ENCODE measurements at regions not wholly inside any gene's neighbourhood (a gene's known extent, or its start where the extent isn't known, plus 50 kb on each side); places are given as distances from the start of the nearest gene placed in this dataset.
"Not testable (repeated sequence)": the region's sequence is repeated elsewhere in the genome, so short reads cannot be mapped to it uniquely, and the experiment has no call there.

- Histone ChIP-seq H3K4me1 (ENCODE audit: low read depth) (peaks cover 17% of the 10 kb centered on the region), H3K27me3 (no peaks in the 10 kb centered on the region), H3K4me3 (no peak overlapping the region), H3K9me3 (ENCODE audit: low read depth) (no peaks in the 10 kb centered on the region), H3K36me3 (no peaks in the 10 kb centered on the region), H3K27ac (no peak overlapping the region)
- TF ChIP-seq, protein P1, sequence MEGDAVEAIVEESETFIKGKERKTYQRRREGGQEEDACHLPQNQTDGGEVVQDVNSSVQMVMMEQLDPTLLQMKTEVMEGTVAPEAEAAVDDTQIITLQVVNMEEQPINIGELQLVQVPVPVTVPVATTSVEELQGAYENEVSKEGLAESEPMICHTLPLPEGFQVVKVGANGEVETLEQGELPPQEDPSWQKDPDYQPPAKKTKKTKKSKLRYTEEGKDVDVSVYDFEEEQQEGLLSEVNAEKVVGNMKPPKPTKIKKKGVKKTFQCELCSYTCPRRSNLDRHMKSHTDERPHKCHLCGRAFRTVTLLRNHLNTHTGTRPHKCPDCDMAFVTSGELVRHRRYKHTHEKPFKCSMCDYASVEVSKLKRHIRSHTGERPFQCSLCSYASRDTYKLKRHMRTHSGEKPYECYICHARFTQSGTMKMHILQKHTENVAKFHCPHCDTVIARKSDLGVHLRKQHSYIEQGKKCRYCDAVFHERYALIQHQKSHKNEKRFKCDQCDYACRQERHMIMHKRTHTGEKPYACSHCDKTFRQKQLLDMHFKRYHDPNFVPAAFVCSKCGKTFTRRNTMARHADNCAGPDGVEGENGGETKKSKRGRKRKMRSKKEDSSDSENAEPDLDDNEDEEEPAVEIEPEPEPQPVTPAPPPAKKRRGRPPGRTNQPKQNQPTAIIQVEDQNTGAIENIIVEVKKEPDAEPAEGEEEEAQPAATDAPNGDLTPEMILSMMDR (IDR thresholded peaks at IDR 0.05; ENCODE audit: low read depth, low read length), result no peak
- DNase-seq (ENCODE audit: low read depth in 1 of 2, low spot score in 1 of 2), result peak in 1 of 2 donors; percentile 62
Measured at GRCh38 chr4:122086338-122087065, 65.6 kb upstream of the BLTP1 start.

DNA sequence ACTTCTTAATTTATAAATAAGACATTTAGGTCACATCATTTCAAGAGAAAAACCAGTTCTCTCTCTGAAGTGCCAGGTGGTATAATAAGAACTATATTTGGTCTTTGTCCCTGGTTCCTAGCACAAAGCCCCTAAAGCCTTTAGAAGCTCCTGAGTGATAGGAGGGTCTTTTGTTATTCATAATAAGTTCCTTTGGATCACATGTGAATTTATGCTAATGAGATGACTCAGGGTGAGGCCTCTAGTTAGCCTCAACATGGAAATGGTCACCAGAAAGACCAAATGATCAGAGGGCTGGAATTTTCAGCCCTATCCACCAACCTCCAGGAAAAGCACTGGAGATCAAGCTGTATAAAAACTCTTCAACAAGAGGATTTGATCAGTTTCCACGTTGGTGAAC is 68.1 kb upstream of the BLTP1 start:
- TF ChIP-seq, protein P1 (IDR thresholded peaks at IDR 0.05; ENCODE audit: low read depth, low read length), result no peak
- Histone ChIP-seq H3K4me3 (no peak overlapping the region), H3K27me3 (no peaks in the 10 kb centered on the region), H3K4me1 (ENCODE audit: low read depth) (peaks cover 13% of the 10 kb centered on the region), H3K27ac (no peak overlapping the region), H3K36me3 (no peaks in the 10 kb centered on the region), H3K9me3 (ENCODE audit: low read depth) (no peaks in the 10 kb centered on the region)
- DNase-seq (ENCODE audit: low read depth in 1 of 2, low spot score in 1 of 2), result no peak

DNA sequence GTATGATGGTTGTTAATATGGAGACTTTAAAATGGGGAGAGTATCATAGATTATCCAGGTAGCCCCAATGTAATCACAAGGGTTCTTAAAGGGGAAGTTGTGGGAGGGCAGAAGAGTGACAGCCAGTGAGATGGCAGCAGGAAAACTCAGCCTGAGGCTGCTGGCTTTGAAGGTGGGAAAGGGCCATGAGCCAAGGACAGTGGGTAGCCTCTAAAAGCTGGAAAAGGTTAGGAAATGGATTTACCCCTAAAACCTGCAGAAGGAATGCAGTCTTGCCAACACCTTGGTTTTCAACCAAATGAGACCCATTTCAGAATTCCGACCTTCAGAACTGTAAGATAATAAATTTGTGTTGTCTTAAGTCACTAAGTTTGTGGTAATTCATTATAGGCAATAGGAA is 68.8 kb upstream of the BLTP1 start:
- Histone ChIP-seq H3K4me1 (ENCODE audit: low read depth) (peaks cover 13% of the 10 kb centered on the region), H3K27ac (no peak overlapping the region), H3K36me3 (no peaks in the 10 kb centered on the region), H3K4me3 (no peak overlapping the region), H3K27me3 (no peaks in the 10 kb centered on the region), H3K9me3 (ENCODE audit: low read depth) (no peaks in the 10 kb centered on the region)
- no peak for DNase-seq (ENCODE audit: low read depth in 1 of 2, low spot score in 1 of 2)
- TF ChIP-seq, protein P1 (IDR thresholded peaks at IDR 0.05; ENCODE audit: low read depth, low read length), result no peak

DNA sequence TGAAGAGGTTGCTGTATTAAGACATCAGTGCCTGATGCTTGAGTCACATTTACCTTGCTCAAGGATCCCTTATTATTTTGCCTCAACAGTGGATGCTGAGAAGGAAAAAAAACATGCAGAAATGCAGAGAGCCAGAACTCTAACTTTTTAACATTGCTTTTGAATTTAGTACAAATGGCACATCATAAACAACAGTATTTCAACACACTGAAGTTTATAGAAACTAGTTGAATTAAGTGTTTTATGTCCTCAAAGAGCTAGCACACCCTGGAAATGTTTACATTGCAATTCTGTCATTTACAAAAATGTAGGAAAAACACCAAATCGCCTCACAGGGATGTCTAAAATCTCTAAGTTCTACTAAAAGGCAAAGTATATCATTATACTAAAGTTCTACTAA is 69.5 kb upstream of the BLTP1 start:
- H3K36me3 ChIP-seq, result no peaks in the 10 kb centered on the region
- TF ChIP-seq, protein P1 (IDR thresholded peaks at IDR 0.05; ENCODE audit: low read depth, low read length), result no peak
- H3K4me3 ChIP-seq, result no peak overlapping the region
- DNase-seq (ENCODE audit: low read depth in 1 of 2, low spot score in 1 of 2), result no peak
- peaks cover 13% of the 10 kb centered on the region for H3K4me1 ChIP-seq (ENCODE audit: low read depth)
- no peaks in the 10 kb centered on the region for H3K27me3 ChIP-seq
- H3K27ac ChIP-seq, result no peak overlapping the region
- no peaks in the 10 kb centered on the region for H3K9me3 ChIP-seq (ENCODE audit: low read depth)

DNA sequence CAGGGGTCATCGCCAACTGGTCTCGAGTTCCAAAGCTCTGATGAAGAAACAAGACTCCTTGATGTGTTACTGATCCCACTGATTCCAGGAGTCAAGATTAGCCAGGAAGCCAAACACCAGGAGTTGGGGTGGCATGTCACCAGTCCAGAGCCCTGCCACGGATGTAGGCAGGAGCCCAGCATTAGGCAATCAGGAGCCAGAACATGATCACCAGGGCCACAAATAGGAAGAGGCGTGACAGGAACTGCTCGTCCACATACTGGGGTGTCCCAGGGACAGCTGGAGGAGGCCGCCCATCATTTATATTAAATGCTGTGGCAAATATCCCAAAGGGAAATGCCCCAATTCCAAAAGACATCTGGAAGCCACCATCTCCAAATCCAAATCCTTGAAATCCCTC is 74.5 kb upstream of the BLTP1 start:
- not testable (repeated sequence) for H3K4me3 ChIP-seq; H3K4me1 ChIP-seq (ENCODE audit: low read depth); H3K9me3 ChIP-seq (ENCODE audit: low read depth); H3K27me3 ChIP-seq; DNase-seq (ENCODE audit: low read depth in 1 of 2, low spot score in 1 of 2); H3K36me3 ChIP-seq; H3K27ac ChIP-seq

DNA sequence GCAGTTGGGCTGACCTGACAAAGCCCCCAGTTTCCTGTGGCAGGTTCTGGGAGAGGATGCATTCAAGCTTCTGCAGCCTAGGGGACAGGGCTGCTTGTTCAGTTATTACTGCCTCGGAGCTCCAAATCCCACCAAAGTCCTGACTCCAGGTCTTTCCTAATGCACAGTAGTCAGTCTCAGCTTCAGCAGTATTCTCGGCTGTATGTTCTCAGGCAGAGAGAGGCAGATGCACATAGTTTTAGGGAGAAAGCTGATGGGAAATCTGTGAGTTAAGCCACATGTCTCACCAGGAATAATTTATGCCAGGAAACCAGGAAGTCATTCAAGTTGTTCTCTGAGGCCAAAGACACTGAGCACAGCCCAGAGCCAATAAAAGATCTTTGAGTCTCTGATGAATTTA is 75.3 kb upstream of the BLTP1 start:
- not testable (repeated sequence) for H3K27me3 ChIP-seq; H3K4me3 ChIP-seq; H3K4me1 ChIP-seq (ENCODE audit: low read depth); H3K27ac ChIP-seq; H3K9me3 ChIP-seq (ENCODE audit: low read depth); DNase-seq (ENCODE audit: low read depth in 1 of 2, low spot score in 1 of 2); H3K36me3 ChIP-seq

Data from cardiac muscle cell (in vitro differentiated cells and primary cell).